Epithelial cell of proximal tubule (primary cell): ENCODE measurements at regions not wholly inside any gene's neighbourhood (a gene's known extent, or its start where the extent isn't known, plus 50 kb on each side); places are given as distances from the start of the nearest gene placed in this dataset.
"Not testable (repeated sequence)": the region's sequence is repeated elsewhere in the genome, so short reads cannot be mapped to it uniquely, and the experiment has no call there.

ENCODE experiments used
- DNase-seq: peaks from one replicate; pipeline ENCODE4 v3.0.0-alpha.2; 2011; ENCODE audit warnings: low read depth
- H3K4me3 ChIP-seq: 2 replicates; pipeline ENCODE4 v1.5.1; 2011; ENCODE audit warnings: low read depth, mild to moderate bottlenecking, low read length
- TF ChIP-seq, protein P1 (sequence below): conservative IDR thresholded peaks from 2 replicates; pipeline ENCODE4 v1.5.1; 2012; ENCODE audit warnings: low read depth, mild to moderate bottlenecking, low read length

DNA sequence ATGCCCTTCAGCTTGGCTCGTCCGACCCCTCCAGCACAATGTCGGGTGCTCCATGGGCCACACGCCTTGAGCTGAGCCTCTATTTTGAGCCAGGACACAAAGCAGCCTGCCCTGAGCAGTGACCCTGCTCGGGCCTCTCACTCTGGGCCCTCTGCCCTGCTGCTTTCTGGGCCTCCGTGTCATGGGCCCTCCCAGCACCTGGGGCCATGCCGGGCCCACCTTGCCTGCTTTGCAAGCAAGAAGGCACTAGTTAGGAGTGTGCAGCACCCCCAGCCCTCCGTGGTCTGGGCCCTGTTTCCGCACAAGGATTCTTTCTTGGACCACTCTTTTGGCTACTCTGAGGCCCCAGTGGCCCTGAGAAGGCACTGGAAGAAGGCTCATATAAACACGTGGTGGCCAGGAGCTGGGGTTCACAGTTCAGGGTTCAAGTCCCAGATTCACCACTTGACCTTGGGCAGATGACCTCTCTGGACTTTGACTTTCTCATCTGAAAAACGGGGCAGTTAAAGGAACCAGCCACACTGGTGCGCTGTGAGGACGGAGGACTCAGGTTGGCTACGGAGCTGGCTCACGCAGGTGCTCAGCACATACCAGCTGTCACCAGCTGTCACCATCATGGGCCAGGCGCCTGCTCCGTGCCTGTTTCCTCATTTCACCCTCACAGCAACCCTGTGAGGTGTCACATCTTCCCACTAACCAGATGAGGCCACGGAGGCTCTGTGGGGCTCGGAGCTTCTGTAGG, 166.0 kb upstream of the GSE1 start:
- H3K4me3 ChIP-seq, result no peak overlapping the region
- TF ChIP-seq, protein P1, sequence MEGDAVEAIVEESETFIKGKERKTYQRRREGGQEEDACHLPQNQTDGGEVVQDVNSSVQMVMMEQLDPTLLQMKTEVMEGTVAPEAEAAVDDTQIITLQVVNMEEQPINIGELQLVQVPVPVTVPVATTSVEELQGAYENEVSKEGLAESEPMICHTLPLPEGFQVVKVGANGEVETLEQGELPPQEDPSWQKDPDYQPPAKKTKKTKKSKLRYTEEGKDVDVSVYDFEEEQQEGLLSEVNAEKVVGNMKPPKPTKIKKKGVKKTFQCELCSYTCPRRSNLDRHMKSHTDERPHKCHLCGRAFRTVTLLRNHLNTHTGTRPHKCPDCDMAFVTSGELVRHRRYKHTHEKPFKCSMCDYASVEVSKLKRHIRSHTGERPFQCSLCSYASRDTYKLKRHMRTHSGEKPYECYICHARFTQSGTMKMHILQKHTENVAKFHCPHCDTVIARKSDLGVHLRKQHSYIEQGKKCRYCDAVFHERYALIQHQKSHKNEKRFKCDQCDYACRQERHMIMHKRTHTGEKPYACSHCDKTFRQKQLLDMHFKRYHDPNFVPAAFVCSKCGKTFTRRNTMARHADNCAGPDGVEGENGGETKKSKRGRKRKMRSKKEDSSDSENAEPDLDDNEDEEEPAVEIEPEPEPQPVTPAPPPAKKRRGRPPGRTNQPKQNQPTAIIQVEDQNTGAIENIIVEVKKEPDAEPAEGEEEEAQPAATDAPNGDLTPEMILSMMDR, result no peak
- no peak for DNase-seq

- TF ChIP-seq, protein P1, result no peak
- no peak overlapping the region for H3K4me3 ChIP-seq
- no peak for DNase-seq
Observed at GRCh38 chr16:85447693-85448313, 165.3 kb upstream of the GSE1 start.

DNA sequence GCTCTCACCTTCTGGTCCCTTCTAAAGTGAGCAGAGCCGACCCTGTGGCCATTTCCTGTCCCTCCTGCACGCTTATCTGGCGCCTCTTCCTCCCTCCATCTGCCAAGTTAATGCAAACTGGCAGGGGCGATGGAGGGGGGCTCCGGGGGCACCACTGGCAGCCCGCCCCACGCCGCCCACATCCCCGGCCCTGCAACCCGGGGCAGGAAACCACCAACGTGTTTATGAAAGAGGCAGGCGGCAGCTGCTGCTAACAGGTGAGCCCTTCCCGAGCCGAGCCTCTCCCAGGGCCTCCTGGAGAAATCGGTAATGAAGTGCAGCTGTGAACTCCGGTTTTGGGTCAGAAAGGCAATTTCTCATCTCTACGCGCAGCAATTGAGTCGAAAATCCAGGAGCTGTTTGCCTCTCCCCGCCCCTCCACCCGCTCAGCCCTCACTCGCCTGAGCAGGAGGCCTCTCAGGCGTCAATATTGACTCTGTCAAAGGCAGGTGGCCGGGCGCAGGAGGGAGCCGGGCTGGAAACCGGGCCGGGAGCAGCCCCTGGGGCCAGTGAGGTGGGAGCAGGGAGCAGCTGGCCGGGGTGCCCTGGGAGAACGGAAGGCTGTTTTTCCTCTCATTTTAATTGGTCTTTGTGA, 164.4 kb upstream of the GSE1 start:
- H3K4me3 ChIP-seq, result no peak overlapping the region
- TF ChIP-seq, protein P1, result no peak
- DNase-seq, result no peak

DNA sequence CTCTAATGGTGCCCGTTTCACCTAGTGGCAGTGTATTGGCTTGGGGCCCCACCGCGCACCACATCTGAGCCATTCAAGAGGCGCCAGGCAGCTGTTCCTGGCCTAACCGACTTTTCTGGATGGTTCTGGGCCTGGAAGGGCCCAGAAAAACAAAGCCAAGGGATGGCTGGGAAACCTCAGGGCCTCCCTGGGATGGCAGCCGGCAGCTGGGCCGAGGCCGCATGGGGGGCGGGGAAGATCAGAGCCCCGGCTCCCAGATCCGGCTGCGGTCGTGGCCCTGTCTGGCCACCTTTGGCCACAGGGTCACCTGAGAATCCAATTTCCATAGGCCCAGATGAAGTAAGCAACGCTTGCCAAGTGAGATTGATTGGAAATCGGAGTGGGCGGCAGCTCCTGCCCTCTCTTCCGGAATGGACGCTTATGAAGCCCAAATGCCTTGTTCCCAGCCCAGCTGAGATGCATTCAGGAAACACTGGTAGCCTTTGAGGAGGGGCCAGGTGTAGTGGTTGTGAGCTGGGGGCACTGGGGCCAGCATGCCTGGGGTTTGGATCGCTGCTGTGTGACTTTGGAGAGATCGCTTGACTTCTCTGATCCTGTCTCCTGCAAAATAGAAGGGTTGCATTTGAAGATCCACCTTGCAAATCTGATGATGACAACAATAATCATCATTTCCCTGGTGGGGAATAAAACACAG, 163.8 kb upstream of the GSE1 start:
- H3K4me3 ChIP-seq, result no peak overlapping the region
- no peak for DNase-seq
- TF ChIP-seq, protein P1, result no peak

GRCh38 chr16:85449885-85450245, 163.3 kb upstream of the GSE1 start:
- TF ChIP-seq, protein P1, result no peak
- no peak overlapping the region for H3K4me3 ChIP-seq
- DNase-seq, result no peak

DNA sequence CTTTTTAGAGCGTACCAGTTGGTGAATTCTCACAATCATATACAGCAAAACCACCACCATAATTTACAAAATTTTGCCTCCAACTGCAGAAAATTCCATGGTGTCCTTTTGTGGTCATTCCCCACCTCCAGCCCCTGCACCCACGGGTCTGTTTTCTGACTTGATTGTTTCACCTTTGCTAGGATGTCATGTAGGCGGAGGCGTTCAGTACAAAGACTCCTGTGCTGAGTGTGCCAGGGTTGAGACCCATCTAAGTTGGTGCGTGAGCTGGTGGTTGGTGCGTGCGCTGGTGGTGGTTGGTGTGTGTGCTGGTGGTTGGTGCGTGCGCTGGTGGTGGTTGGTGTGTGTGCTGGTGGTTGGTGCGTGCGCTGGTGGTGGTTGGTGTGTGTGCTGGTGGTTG, 162.0 kb upstream of the GSE1 start:
- DNase-seq, H3K4me3 ChIP-seq: not testable (repeated sequence)

DNA sequence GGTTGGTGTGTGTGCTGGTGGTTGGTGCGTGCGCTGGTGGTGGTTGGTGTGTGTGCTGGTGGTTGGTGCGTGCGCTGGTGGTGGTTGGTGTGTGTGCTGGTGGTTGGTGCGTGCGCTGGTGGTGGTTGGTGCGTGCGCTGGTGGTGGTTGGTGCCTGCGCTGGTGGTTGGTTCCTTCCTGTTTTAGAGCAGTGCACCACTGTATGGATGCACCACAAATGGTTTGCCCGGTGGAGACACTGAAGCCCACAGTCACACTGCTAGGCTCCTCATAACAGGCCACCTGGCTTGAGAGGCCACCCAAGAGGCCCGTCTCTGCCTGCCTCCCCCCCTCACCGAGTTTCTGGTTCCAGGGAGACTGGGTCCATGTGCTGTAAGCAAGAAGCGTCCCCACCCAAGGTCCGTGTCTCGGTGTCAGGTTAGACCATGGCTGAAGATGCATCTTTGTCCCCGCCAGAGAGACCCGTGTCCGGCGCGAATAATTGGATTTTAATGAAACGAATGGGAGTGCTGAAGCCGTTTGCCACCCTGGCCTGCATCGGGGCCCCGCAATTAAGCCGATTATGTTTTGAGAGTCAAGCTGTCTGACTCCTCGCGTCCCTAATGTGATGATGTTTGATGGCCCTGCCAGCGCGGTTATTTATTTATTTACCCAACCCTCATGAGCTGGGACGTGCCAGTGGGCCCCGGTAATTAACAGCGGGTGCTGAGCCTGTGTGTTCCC, 161.3 kb upstream of the GSE1 start:
- TF ChIP-seq, protein P1, result no peak
- no peak overlapping the region for H3K4me3 ChIP-seq
- DNase-seq, result no peak
